GM21576 (cell line): ENCODE measurements at regions not wholly inside any gene's neighbourhood (a gene's known extent, or its start where the extent isn't known, plus 50 kb on each side); places are given as distances from the start of the nearest gene placed in this dataset.
"Not testable (repeated sequence)": the region's sequence is repeated elsewhere in the genome, so short reads cannot be mapped to it uniquely, and the experiment has no call there.

ENCODE experiments used
- ATAC-seq: cut with Tn5 transposase; IDR thresholded peaks from one replicate; pipeline ENCODE4 v1.9.1; 2021; ENCODE audit warnings: mild to moderate bottlenecking, moderate library complexity; ENCODE audit not compliant: unreplicated experiment

DNA sequence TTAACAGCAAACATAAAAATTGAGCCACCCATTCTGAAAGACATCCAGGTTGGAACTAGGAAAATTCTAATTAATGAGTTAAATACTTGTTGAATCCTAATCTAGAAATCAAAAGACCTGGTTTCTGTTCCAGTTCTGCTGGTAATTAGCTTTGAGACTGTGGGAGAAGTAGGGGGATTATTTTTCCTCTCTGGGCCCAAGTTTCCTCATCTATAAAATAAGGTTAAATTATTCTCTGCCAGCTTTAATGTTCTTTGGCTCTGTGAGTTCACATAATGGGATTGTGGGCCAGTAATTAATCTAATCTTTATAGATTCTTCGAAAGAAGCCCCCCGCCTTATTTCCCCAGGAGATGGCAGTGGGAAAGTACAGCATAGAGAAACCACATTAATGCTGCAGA is 104.6 kb downstream of the ENC1 start:
- no peak for ATAC-seq

DNA sequence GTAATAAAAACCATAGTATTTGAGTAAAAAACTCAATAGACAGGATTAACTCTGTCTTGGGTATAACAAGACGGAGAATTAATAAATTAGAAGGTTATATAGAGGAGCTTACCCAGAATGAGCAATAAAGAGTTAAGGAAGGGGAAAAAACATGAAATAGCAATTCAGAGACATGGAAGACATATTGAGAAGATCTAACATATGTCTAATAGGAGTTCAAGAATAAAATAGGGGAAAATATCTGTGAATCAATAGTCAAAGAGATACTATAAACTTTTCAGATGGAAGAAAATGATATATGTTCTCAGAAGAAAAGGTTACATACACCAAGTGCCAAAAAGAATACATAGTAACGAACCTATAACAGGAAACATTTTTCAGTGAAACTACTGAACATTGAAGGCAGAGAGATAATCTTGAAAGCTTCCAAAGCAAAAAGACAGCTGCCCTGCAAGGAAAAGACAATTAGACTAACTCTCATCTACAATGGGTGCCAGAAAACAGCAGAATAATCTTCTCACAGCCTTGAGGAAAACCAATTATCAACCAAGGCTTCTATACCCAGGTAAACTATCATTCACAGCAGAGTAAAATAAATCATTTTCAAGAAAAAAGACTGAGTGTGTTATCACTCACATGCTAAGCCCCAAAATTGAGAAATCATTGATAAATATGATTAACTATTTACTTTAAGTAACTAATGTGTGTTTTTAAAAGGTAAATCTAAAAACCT is 106.0 kb downstream of the ENC1 start:
- no peak for ATAC-seq

DNA sequence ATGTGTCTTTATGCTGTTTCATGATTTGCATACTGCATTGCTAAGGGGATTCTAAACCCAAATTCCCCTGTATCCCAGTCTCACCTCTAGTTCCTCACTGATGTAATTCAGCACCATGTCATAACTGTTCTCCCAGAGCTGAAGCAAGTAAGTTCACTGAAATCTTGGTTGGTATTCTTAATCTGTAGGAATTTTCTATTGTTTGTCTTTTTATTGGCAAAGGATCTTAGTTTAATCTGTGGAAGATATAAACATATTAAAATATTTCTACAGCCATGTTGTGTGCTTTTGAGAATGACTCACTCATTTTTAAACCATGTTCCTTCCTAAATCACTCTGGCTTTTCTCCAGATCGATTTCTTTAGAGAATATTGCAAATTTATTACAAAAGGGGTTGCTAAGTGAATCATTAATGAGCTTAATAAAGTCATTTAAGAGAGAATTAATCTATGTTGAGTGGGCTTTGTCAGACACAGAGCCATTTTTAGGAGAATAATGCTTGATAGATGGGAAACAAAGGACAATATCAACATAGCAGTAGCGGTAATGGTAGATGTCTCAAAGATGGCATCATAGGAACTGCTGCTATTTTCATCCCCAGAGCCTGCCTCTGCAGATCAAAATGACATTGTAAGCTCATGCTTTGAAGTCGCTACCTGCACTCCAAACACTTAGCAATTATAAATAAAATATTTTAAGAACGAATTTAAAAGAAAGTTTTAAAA is 110.0 kb downstream of the ENC1 start:
- no peak for ATAC-seq

DNA sequence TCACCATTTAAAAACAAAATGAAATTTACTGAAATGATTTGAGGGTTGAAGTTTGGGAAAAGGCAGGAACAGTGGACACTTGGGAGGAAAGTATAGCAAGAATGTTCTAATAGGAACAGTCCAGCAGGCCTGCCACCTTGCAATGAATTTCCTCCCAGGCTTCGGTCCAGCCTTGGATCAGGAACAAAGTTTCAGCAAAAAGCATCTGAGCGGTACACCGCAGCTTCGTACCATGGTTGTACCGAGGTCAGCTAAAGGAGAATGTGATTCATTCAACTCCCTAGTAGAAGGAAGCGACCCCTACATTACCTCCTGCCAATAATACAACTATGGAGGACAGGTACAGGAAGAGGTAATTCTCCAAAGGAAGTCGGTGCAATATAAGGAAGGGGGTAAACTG is 111.4 kb downstream of the ENC1 start:
- no peak for ATAC-seq

DNA sequence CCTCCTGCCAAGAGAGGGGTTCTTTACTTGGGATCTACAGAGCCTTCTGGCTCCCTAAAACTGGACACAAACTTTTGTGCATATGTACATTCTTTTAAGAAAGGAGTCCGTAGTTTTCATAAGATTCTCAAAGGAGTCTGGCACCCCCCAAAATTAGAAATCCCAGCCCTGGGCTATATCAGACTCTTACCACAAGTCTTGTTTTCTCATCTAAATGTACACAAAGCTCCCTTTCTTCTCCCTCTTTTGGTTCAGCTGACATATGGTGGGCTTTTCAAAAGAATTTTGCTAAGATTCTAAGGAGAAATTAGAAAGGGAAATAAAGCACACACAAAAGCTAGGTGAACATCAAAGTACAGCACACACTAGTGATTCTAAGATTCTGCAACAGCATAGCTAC is 114.4 kb downstream of the ENC1 start:
- ATAC-seq, result no peak

DNA sequence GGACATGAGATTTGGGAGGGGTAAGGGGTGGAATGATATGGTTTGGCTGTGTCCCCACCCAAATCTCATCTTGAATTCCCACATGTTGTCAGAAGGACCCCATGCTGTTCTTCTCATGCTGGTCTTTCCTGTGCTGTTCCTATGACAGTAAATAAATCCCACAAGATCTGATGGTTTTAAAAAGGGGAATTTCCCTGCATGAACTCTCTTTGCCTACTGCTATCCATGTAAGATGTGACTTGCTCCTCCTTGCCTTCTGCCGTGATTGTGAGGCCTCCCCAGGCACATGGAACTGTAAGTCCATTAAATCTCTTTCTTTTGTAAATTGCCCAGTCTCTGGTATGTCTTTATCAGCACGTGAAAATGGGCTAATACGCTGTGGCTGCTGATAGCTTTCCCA is 115.8 kb downstream of the ENC1 start:
- not testable (repeated sequence) for ATAC-seq

DNA sequence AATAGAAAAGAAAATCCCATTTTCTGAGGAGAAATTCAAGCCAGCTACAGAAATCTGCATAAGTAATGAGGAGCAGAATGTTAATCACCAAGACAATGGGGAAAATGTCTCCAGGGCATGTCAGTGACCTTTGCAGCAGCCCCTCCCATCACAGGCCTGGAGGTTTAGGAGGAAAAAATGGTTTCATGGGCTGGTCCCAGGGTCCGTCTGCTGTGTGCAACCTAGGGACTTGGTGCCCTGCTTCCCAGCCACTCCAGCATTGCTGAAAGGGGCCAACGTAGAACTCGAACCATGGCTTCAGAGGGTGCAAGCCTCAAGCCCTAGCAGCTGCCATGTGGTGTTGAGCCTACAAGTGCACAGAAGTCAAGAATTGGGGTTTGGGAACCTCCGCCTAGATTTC is 116.8 kb downstream of the ENC1 start:
- not testable (repeated sequence) for ATAC-seq

DNA sequence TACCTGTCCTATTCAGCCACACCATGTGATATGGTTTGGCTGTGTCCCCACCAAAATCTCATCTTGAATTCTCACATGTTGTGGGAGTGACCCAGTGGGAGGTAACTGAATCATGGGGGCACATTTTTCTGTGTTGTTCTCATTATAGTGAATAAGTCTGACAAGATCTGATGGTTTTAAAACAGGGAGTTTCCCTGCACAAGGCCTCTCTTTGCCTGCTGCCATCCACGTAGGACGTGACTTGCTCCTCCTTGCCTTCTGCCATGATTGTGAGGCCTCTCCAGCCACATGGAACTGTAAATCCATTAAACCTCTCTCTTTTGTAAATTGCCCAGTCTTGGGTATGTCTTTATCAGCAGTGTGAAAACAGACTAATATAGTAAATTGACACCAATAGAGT is 117.7 kb downstream of the ENC1 start:
- not testable (repeated sequence) for ATAC-seq

DNA sequence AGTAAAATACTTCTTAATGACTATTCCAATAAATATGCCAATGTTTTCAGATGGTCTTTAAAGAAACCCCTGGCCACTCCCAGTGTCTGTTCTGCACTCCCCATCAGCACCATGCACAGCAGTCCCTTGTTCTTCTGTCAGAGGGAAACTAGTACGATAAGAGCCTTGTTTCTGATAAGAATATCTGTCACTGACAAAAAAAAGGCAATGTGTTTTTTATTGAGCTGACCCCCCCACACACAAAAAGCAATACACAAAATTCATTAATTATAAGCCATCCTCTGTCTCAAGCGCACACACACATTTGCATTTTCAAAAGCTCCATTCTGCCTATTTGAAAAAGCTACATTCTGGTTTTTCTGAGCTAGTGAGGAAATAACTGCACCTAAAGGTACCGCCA is 119.1 kb downstream of the ENC1 start:
- ATAC-seq, result no peak

DNA sequence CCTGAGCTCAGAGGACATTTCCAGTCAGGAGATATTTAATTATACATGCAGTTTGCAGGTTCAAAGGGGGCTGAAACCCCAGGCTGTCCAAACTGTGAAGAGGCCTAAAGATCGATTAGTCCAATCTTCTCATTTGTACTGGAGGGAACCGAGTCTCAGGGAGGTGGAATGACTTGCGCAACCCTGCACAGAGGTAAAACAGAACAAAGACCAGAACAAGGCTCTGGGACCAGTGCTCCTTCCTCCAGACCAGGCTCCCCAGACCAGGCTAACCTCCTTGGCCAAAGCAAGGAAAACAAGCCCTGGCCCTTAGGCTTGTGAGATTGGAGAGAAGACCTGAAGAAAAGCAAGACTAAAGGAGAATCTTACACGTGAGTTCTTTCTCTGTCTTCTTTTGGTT is 120.8 kb downstream of the ENC1 start:
- ATAC-seq, result no peak

DNA sequence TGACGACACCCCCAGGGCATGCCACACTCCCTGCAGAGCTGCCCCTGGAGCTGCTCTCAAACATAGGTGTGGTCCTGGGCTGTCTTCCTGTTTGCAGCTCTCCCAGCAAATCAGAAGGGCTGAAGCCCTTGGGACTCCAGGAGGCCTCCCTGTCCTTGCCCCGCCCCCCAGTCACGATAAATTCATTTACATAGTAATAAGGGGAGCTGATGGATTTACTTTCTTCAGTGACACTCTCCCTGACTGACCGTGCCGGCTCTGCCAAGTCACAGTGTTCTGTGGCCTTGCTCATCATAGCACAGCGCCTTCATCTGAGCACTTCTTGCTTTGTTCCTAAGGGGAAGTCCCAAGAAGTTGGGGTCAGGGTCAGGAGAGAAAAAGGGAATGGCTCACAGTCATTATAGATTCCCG is 121.4 kb downstream of the ENC1 start:
- no peak for ATAC-seq

DNA sequence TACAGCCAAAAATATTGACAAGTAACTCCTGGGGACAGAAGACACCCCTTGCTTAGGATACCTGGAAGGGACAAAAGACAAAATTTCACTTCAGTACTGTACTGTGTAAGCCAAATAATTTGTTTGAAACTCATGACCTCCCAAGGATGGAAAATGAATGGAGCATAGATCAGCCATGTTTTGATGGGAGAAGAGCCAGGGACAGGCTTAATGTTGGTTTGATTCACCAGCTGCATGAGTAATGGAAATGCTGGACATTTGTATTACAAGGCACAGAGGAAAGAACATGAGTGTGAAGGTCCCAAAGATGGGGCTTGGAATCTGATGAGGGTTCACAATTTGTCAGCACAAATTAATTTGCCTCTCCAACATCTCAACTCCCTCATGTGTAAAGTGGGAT is 122.8 kb downstream of the ENC1 start:
- no peak for ATAC-seq

DNA sequence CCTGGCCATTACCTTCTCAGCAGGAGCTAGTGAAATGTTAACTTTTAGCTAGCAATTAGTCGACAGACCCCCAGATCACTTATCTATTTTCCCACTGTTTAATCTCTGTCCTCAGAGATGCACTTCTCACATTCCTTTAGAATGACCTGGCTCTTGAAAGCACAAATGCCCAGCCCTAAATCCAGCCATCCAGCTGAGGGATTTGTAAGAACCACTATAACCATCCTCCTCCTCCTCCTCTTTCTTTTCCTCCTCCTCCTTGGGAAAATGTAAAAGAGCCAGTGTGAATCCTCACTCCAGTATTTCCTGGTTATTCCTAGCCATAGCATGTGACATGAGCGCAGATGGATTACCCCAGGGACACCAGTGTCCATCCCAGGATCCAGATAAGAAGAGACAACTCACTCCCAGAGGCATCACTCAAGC is 124.3 kb downstream of the ENC1 start:
- ATAC-seq, result no peak

DNA sequence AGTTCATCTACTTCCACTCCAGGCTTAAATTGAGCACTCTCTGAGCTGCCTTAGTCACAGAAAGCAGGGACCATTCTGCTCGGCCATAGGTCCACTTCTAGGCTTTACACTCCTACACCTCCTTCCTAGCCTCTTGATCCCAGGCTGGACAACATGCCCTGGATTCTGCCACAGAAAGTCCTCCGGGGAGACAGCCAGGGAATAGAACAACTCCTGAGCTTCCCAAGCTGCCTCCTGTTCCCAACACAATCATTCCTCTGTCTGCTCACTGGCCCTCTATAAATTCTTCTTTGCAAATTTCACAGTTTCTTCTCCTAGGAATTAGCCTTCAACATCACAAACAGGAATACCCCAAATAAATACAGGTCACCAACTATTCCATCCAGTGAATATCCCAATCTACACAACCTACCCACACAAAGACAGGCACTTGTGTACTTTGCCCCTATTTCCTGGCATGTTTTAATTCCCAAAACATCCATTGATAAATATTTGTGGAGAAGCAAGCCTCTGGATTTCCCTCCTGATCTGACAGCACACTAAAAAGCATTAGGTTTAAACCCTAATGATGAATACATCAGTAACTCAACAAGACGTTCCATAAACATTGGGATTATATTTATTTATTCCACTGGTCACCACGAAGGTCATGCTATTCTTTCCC is 125.5 kb downstream of the ENC1 start:
- no peak for ATAC-seq

DNA sequence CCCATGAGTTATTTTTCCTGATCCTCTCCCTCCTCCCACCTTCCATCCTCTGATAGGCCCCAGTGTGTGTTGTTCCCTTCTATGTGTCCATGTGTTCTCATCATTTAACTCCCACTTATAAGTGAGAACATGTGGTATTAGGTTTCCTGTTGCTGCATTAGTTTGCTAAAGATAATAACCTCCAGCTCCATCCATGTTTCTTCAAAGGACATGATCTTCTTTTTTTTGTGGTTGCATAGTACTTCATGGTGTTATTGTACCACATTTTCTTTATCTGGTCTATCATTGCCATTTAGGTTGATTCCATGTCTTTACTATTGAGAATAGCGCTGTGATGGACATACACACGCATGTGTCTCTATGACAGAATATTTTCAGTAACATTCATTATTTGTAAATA is 128.8 kb downstream of the ENC1 start:
- ATAC-seq, result not testable (repeated sequence)

DNA sequence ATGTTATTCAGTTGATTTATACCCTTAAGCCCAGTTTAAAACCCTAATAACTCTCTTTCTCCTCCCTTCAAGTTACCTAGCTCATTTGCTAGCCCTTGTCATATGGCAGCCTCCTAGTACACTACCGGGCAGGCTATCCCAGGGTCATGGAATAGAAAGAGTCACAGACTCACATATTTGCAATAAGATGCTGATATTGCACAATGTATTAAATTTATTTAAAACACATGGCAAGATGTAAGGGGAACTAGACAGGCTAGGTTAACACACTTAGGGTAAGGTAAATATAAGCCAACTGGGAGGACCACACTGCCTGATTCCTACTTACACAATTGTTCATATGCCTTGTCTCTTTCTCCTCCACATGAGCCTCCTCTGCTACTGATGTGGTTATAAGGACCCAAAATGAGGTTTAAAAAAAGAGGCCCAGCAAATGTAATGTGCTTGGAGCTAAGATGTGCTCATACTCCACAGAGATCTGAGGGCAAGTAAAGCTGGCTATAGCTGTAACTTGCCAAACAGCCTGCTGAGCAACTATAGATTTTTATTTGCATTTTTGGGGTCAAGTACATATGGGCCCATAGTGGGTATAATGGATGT is 130.0 kb downstream of the ENC1 start:
- no peak for ATAC-seq

DNA sequence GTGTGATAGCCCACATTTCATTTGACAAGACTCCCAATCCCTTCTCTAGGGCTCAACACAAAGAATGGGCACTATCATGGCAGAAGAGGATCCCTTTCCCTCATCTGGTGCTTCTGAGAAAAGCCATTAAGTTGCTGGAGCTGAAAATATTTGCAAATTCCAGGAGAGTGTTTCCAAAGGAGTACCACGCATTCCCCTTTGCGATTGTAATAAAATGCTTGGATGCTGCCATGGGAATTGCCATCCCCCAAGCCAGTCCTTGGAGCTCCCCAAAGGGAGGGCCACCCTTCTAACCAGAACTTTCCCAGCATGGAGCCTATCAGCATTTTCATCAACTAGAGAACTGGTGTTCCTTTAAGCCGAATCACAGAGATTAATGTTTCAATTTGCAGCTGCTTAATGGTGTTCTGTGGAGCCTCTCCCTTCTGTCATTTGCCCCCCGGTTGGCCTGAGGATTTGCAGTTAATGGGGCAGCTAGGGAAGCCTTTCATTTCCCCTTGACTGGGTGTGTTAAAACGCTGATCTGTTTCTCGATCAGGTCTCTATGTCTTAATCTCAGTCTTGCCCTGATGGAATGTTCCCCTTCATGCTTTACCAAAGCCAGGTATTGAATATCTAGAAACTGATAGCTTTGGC is 133.0 kb downstream of the ENC1 start:
- no peak for ATAC-seq

DNA sequence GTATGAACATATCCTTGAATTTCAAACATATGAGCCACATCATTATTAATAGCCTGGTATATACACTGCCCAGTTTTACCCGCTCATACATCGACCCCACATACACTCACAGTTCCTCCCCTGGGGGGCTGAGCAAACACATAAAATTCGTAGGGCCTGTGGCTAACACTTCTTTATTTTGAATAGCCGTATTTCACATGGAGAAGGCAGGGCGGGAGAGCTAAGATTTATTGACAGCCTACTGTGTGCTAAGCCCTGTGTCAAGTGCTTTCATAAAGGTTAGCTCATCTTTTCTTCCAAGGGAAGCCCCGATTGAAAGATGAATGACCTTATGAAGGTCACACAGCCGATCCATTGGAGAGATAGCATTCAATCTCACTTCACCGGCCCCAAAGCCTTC is 134.4 kb downstream of the ENC1 start:
- no peak for ATAC-seq

DNA sequence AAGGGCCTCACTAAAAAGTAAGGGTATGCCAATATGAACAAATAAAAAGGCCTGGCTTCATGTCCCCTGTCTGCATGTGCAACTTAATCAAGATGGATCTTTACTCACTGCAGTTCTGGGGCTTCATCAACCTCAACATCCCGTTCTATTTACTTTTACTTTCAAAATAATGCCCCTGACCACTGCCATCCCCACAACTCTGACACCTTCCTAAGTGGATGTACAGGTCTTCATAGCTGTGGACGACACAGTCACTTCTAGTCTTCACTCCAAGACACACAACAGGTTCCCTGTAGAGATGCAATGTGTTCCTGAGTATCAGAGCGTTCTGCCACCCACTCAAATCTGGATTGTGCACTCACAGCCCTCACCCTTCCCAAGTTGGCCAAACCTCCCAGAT is 136.1 kb downstream of the ENC1 start:
- ATAC-seq, result no peak

DNA sequence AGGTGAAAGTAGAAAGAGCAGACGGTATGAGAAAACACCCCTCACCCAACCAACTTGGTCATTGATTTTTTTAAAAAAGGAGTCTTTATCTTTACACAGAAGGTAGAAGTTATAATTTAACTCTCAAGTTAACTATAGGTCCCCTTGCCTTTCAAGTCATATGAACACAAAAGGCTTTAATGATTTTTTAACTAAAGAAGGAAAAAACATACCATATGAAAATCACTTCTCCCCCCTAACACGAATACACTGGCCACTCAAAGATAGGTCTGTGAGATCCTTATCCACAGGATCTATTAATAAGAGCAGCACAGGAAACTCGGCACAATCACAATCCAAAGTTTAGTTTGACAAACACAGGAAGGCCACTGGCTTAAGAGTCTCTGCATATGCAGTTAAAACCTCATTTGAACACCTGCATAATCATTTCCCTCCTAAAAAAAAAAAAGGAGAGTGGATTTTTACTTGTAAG is 138.0 kb downstream of the ENC1 start:
- no peak for ATAC-seq
